ENCODE measurements at regions not wholly inside any gene's neighbourhood (a gene's known extent, or its start where the extent isn't known, plus 50 kb on each side); places are given as distances from the start of the nearest gene placed in this dataset.

- DNase-seq = no peak
Measured at GRCh38 chr5:68408345-68408871, 192.9 kb downstream of the PIK3R1 start.

GRCh38 chr5:68409259-68409658 lies 193.7 kb downstream of the PIK3R1 start:
- DNase-seq = no peak

GRCh38 chr5:68411161-68411560 lies 195.6 kb downstream of the PIK3R1 start:
- DNase-seq = no peak

- no peak for DNase-seq
Measured at GRCh38 chr5:68415177-68416085, 199.9 kb downstream of the PIK3R1 start.

- no peak for DNase-seq
Measured at GRCh38 chr5:68416714-68417113, 201.2 kb downstream of the PIK3R1 start.

- DNase-seq = no peak
Measured at GRCh38 chr5:68418201-68418600, 202.6 kb downstream of the PIK3R1 start.

- no peak for DNase-seq
Measured at GRCh38 chr5:68418680-68419079, 203.1 kb downstream of the PIK3R1 start.

GRCh38 chr5:68419081-68419636 lies 203.6 kb downstream of the PIK3R1 start:
- no peak for DNase-seq

GRCh38 chr5:68419637-68420452 lies 204.3 kb downstream of the PIK3R1 start:
- DNase-seq = no peak

- DNase-seq = no peak
Measured at GRCh38 chr5:68420476-68421344, 205.2 kb downstream of the PIK3R1 start.

GRCh38 chr5:68421485-68422220 lies 206.1 kb downstream of the PIK3R1 start:
- no peak for DNase-seq

- DNase-seq = no peak
Measured at GRCh38 chr5:68423154-68423811, 207.7 kb downstream of the PIK3R1 start.

GRCh38 chr5:68424799-68425537 lies 209.4 kb downstream of the PIK3R1 start:
- DNase-seq = no peak

GRCh38 chr5:68426586-68426985 lies 211.0 kb downstream of the PIK3R1 start:
- DNase-seq = peak; percentile 66

- DNase-seq = no peak
Measured at GRCh38 chr5:68428231-68428811, 212.8 kb downstream of the PIK3R1 start.

GRCh38 chr5:68429510-68429909 lies 214.0 kb downstream of the PIK3R1 start:
- no peak for DNase-seq

- no peak for DNase-seq
Measured at GRCh38 chr5:68430279-68430678, 214.7 kb downstream of the PIK3R1 start.

- no peak for DNase-seq
Measured at GRCh38 chr5:68431186-68431585, 215.6 kb downstream of the PIK3R1 start.

GRCh38 chr5:68431601-68432337 lies 216.2 kb downstream of the PIK3R1 start:
- no peak for DNase-seq
